Liver (tissue), 8 donors: ENCODE measurements at regions not wholly inside any gene's neighbourhood (a gene's known extent, or its start where the extent isn't known, plus 50 kb on each side); places are given as distances from the start of the nearest gene placed in this dataset.

Source experiments
- DNase-seq: peaks from one replicate; pipeline ENCODE4 v3.0.0-alpha.2; 2017; ENCODE audit warnings: low spot score
- H3K27ac ChIP-seq, 2 donors: one replicate each; pipeline ENCODE4 v1.7.0; 2013; ENCODE audit warnings: inconsistent platforms in 2 of 2, low read length in 2 of 2, control low read depth in 1 of 2, low read depth in 1 of 2, mild to moderate bottlenecking in 1 of 2
- H3K27me3 ChIP-seq, 4 donors: one replicate each; pipeline versions ENCODE4 v1.6.1 to v1.7.0; 2013; ENCODE audit warnings: low read length in 3 of 4, inconsistent platforms in 1 of 4, mild to moderate bottlenecking in 1 of 4, moderate library complexity in 1 of 4; ENCODE audit not compliant: control insufficient read depth in 4 of 4, insufficient read depth in 4 of 4
- H3K36me3 ChIP-seq, 4 donors: one replicate each; pipeline versions ENCODE4 v1.6.1 to v1.7.0; 2013; ENCODE audit warnings: low read length in 3 of 4, mild to moderate bottlenecking in 3 of 4, low read depth in 1 of 4, moderate library complexity in 1 of 4; ENCODE audit not compliant: control insufficient read depth in 4 of 4, insufficient read depth in 3 of 4
- H3K4me1 ChIP-seq, 4 donors: one replicate each; pipeline versions ENCODE4 v1.6.1 to v1.7.0; 2013; ENCODE audit warnings: low read length in 3 of 4, mild to moderate bottlenecking in 3 of 4, moderate library complexity in 1 of 4; ENCODE audit not compliant: control insufficient read depth in 4 of 4, insufficient read depth in 4 of 4
- H3K4me3 ChIP-seq, 3 donors: one replicate each; pipeline versions ENCODE4 v1.6.1 to v1.7.0; 2013; ENCODE audit warnings: low read length in 3 of 3, control low read depth in 1 of 3, low read depth in 1 of 3, mild to moderate bottlenecking in 1 of 3
- H3K9ac ChIP-seq, 2 donors: one replicate each; pipeline ENCODE4 v1.7.0; 2013; ENCODE audit warnings: low read length in 2 of 2, mild to moderate bottlenecking in 2 of 2, moderate library complexity in 2 of 2, control low read depth in 1 of 2, low read depth in 1 of 2
- H3K9me3 ChIP-seq, 4 donors: one replicate each; pipeline versions ENCODE4 v1.6.1 to v1.7.0; 2013; ENCODE audit warnings: low read length in 3 of 4; ENCODE audit not compliant: control insufficient read depth in 4 of 4
- ATF3 ChIP-seq: IDR thresholded peaks from 2 replicates; pipeline ENCODE4 v1.6.1; 2016; ENCODE audit warnings: antibody characterized with exemption
- CTCF ChIP-seq: fragments of 150-350 bp; IDR thresholded peaks from 2 replicates; pipeline ENCODE4 v1.5.1; 2017; ENCODE audit warnings: improper control_type of control experiment, low read depth, low read length; ENCODE audit not compliant: missing input control
- HNF4A ChIP-seq, 2 donors: conservative IDR thresholded peaks; 2 replicates each; pipeline ENCODE4 v1.6.1; 2016; ENCODE audit warnings: antibody characterized with exemption in 2 of 2, mild to moderate bottlenecking in 2 of 2
- HNF4G ChIP-seq: IDR thresholded peaks from 2 replicates; pipeline ENCODE4 v1.6.1; 2016; ENCODE audit warnings: antibody characterized with exemption
- JUND ChIP-seq, 2 donors: IDR thresholded peaks; 2 replicates each; pipeline ENCODE4 v1.6.1; 2016; ENCODE audit warnings: antibody characterized with exemption in 2 of 2
- RAD21 ChIP-seq, 2 donors: IDR thresholded peaks; 2 replicates each; pipeline ENCODE4 v1.6.1; 2016; ENCODE audit warnings: antibody characterized with exemption in 2 of 2, mild to moderate bottlenecking in 2 of 2
- REST ChIP-seq: IDR thresholded peaks from 2 replicates; pipeline ENCODE4 v1.6.1; 2016; ENCODE audit warnings: antibody characterized with exemption, mild to moderate bottlenecking
- WGBS: extraction: QIAGEN DNeasy Blood & Tissue Kit; methylation state at CpG from one replicate; pipeline ENCODE4 v1.1.7; 2013; 5-methylcytosine and 5-hydroxymethylcytosine counted together
- donor health status: healthy.
- donor health status: healthy.
- donor health status: healthy.
- donor health status: healthy.
- donor health status: healthy.

- no peak for DNase-seq
- H3K4me1 ChIP-seq = no peaks in the 10 kb centered on the region
- no peaks in the 10 kb centered on the region for H3K9me3 ChIP-seq
- WGBS = 55% methylated on average over 5 of the region's 5 CpGs
- TF ChIP-seq RAD21 (IDR thresholded peaks at IDR 0.05) = no peak
- no peaks in the 10 kb centered on the region for H3K36me3 ChIP-seq
- no peak overlapping the region for H3K27ac ChIP-seq
- no peak overlapping the region for H3K9ac ChIP-seq
- peaks cover 0 to 8% (median 1%) of the 10 kb centered on the region in 4 donors for H3K27me3 ChIP-seq
- H3K4me3 ChIP-seq = no peak overlapping the region
These were observed 403.7 kb downstream of the SIPA1L2 start for GRCh38 chr1:232226197-232226712.

GRCh38 chr1:232225336-232226131 lies 404.4 kb downstream of the SIPA1L2 start:
- Histone ChIP-seq H3K27me3 (peaks cover 0 to 8% (median 1%) of the 10 kb centered on the region in 4 donors), H3K36me3 (no peaks in the 10 kb centered on the region), H3K9ac (no peak overlapping the region), H3K27ac (no peak overlapping the region), H3K9me3 (no peaks in the 10 kb centered on the region), H3K4me3 (no peak overlapping the region), H3K4me1 (no peaks in the 10 kb centered on the region)
- DNase-seq = no peak
- 75% methylated on average over 13 of the region's 13 CpGs for WGBS
- TF ChIP-seq ATF3 (no peak), JUND (IDR thresholded peaks at IDR 0.05) (no peak), HNF4A (conservative IDR thresholded peaks at IDR 0.05) (no peak)

- DNase-seq = no peak
- Histone ChIP-seq H3K36me3 (no peaks in the 10 kb centered on the region), H3K4me1 (no peaks in the 10 kb centered on the region), H3K9me3 (no peaks in the 10 kb centered on the region), H3K9ac (no peak overlapping the region), H3K27me3 (peaks cover 0 to 8% (median 1%) of the 10 kb centered on the region in 4 donors), H3K4me3 (no peak overlapping the region), H3K27ac (no peak overlapping the region)
- TF ChIP-seq HNF4A (conservative IDR thresholded peaks at IDR 0.05) (no peak), HNF4G (no peak), REST (no peak), CTCF (no peak)
- 85% methylated on average over 7 of the region's 7 CpGs for WGBS
These were observed 406.0 kb downstream of the SIPA1L2 start for GRCh38 chr1:232223887-232224286.
